Lung (tissue), 11 donors: ENCODE measurements at regions not wholly inside any gene's neighbourhood (a gene's known extent, or its start where the extent isn't known, plus 50 kb on each side); places are given as distances from the start of the nearest gene placed in this dataset.

Experiments
- ATAC-seq: fragments of 200-7000 bp; cut with Tn5 transposase; one replicate; pipeline ENCODE4 v1.9.1; 2020; ENCODE audit warnings: moderate number of reproducible peaks; ENCODE audit not compliant: insufficient read depth, low FRiP score
- DNase-seq, 3 donors: peaks; one replicate each; pipeline ENCODE4 v3.0.0-alpha.2; 2013 to 2017
- H3K27ac ChIP-seq, 2 donors: one replicate each; pipeline ENCODE4 v1.5.1; 2013; ENCODE audit warnings: mild to moderate bottlenecking in 2 of 2, moderate library complexity in 2 of 2, control low read depth in 1 of 2, inconsistent platforms in 1 of 2, low read depth in 1 of 2, low read length in 1 of 2
- H3K27me3 ChIP-seq, 3 donors: one replicate each; pipeline ENCODE4 v1.5.1; 2013; ENCODE audit warnings: low read length in 2 of 3; ENCODE audit not compliant: control insufficient read depth in 3 of 3, insufficient read depth in 3 of 3
- H3K36me3 ChIP-seq, 4 donors: one replicate each; pipeline ENCODE4 v1.5.1; 2013; ENCODE audit warnings: low read length in 4 of 4, mild to moderate bottlenecking in 1 of 4, moderate library complexity in 1 of 4; ENCODE audit not compliant: control insufficient read depth in 4 of 4, insufficient read depth in 4 of 4
- H3K4me1 ChIP-seq, 5 donors: one replicate each; pipeline ENCODE4 v1.5.1; 2013; ENCODE audit warnings: low read length in 5 of 5, mild to moderate bottlenecking in 2 of 5, moderate library complexity in 1 of 5; ENCODE audit not compliant: control insufficient read depth in 5 of 5, insufficient read depth in 5 of 5
- H3K4me3 ChIP-seq: one replicate; pipeline ENCODE4 v1.5.1; 2013; ENCODE audit warnings: mild to moderate bottlenecking, control low read depth, moderate library complexity
- H3K9ac ChIP-seq, 2 donors: one replicate each; pipeline ENCODE4 v1.5.1; 2013; ENCODE audit warnings: low read length in 2 of 2, control low read depth in 1 of 2; ENCODE audit not compliant: insufficient read depth in 1 of 2
- H3K9me3 ChIP-seq, 4 donors: one replicate each; pipeline ENCODE4 v1.5.1; 2013; ENCODE audit warnings: low read length in 3 of 4, mild to moderate bottlenecking in 1 of 4, moderate library complexity in 1 of 4; ENCODE audit not compliant: control insufficient read depth in 4 of 4, insufficient read depth in 3 of 4
- CTCF ChIP-seq: IDR thresholded peaks from 2 replicates; pipeline ENCODE4 v1.5.1; 2012; ENCODE audit warnings: mild to moderate bottlenecking; ENCODE audit errors: control extremely low read depth, extremely low read depth
- WGBS, 2 donors: extraction: QIAGEN DNeasy Blood & Tissue Kit; methylation state at CpG; one replicate each; pipeline ENCODE4 v1.1.7; 2013; 5-methylcytosine and 5-hydroxymethylcytosine counted together
- donor health status: control.
- donor health status: control.
- donor health status: Bipolar disorder and iron deficiency.
- donor health status: healthy.
- donor health status: DM: yes; HTN: yes; CAD: no.

- peak in 1 of 3 donors; percentile 8 for DNase-seq
- Histone ChIP-seq H3K27ac (no peak overlapping the region), H3K9ac (no peak overlapping the region), H3K4me1 (peaks cover 0 to 2% (median 0%) of the 10 kb centered on the region in 5 donors), H3K4me3 (no peak overlapping the region), H3K36me3 (no peaks in the 10 kb centered on the region), H3K9me3 (no peaks in the 10 kb centered on the region), H3K27me3 (no peaks in the 10 kb centered on the region)
- WGBS, 2 donors, result 87 to 93% methylated on average over 2 of the region's 2 CpGs
- ATAC-seq, result no peak
- TF ChIP-seq CTCF, result no peak
Observed at GRCh38 chr13:83794583-83794982, 87.7 kb downstream of the SLITRK1 start.

GRCh38 chr13:83780227-83780626 is 102.0 kb downstream of the SLITRK1 start:
- Histone ChIP-seq H3K36me3 (no peaks in the 10 kb centered on the region), H3K27me3 (no peaks in the 10 kb centered on the region), H3K4me3 (no peak overlapping the region), H3K27ac (no peak overlapping the region), H3K4me1 (no peaks in the 10 kb centered on the region), H3K9ac (no peak overlapping the region), H3K9me3 (peaks cover 0 to 2% (median 0%) of the 10 kb centered on the region in 4 donors)
- TF ChIP-seq CTCF, result no peak
- ATAC-seq, result no peak
- DNase-seq, result no peak
- 69 to 81% methylated on average over 6 of the region's 6 CpGs for WGBS, 2 donors

DNA sequence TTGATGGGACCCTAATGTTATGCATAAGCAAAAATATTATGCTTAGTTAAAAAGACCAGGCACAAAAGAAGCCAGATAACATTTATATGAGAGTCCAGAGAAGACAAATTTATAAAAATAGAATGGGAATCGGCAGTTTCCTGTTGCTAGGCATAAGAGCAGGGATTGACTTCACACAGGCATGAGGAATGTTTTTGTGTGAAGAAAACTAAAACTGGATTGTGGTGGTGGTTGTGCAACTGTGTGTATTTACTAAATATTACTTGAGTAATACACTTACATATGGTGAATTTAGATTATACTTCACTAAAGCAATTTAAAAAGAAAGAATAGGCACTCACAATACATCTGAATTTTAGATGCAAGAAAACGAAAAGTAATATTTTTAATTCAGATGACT is 108.3 kb downstream of the SLITRK1 start:
- Histone ChIP-seq H3K4me1 (no peaks in the 10 kb centered on the region), H3K9me3 (no peaks in the 10 kb centered on the region), H3K36me3 (no peaks in the 10 kb centered on the region), H3K27ac (no peak overlapping the region), H3K27me3 (no peaks in the 10 kb centered on the region), H3K4me3 (no peak overlapping the region), H3K9ac (no peak overlapping the region)
- 76 to 77% methylated on average over 2 of the region's 2 CpGs for WGBS, 2 donors
- TF ChIP-seq CTCF, result no peak
- ATAC-seq (no peak), DNase-seq (no peak)

- no peaks in the 10 kb centered on the region for H3K4me1 ChIP-seq
- H3K4me3 ChIP-seq, result no peak overlapping the region
- WGBS, 2 donors, result 89 to 93% methylated on average over 1 of the region's 1 CpG
- no peaks in the 10 kb centered on the region for H3K9me3 ChIP-seq
- no peak overlapping the region for H3K27ac ChIP-seq
- H3K36me3 ChIP-seq, result no peaks in the 10 kb centered on the region
- TF ChIP-seq CTCF, result no peak
- no peak for DNase-seq
- H3K9ac ChIP-seq, result no peak overlapping the region
- no peak for ATAC-seq
- H3K27me3 ChIP-seq, result no peaks in the 10 kb centered on the region
Observed at GRCh38 chr13:83765796-83766195, 116.5 kb downstream of the SLITRK1 start.
